Mesendoderm (in vitro differentiated cells): ENCODE measurements at regions not wholly inside any gene's neighbourhood (a gene's known extent, or its start where the extent isn't known, plus 50 kb on each side); places are given as distances from the start of the nearest gene placed in this dataset.

Experiments
- DNase-seq: peaks from one replicate; pipeline ENCODE4 v3.0.0; 2013
- H2AK5ac ChIP-seq: 2 replicates; pipeline ENCODE4 v1.6.1; 2013; ENCODE audit warnings: low read length, inconsistent platforms
- H2BK120ac ChIP-seq: 2 replicates; pipeline ENCODE4 v1.6.1; 2013; ENCODE audit warnings: low read depth, mild to moderate bottlenecking, low read length, moderate library complexity, mixed read lengths
- H2BK15ac ChIP-seq: replicated peaks from 2 replicates; pipeline ENCODE4 v1.6.1; 2013; ENCODE audit warnings: low read depth, mild to moderate bottlenecking, moderate library complexity
- H2BK5ac ChIP-seq: 2 replicates; pipeline ENCODE4 v1.6.1; 2013; ENCODE audit warnings: low read length, inconsistent platforms
- H3K18ac ChIP-seq: 2 replicates; pipeline ENCODE4 v1.6.1; 2013; ENCODE audit warnings: mild to moderate bottlenecking, low read length, mixed read lengths
- H3K23ac ChIP-seq: one replicate; pipeline ENCODE4 v1.6.1; 2013; ENCODE audit warnings: low read length
- H3K27ac ChIP-seq: 2 replicates; pipeline ENCODE4 v1.5.1; 2013; ENCODE audit warnings: low read depth, mild to moderate bottlenecking, inconsistent platforms, low read length, moderate library complexity
- H3K27me3 ChIP-seq: 2 replicates; pipeline ENCODE4 v1.6.1; 2013; ENCODE audit warnings: low read length, control low read depth, mild to moderate bottlenecking, inconsistent platforms; ENCODE audit not compliant: insufficient read depth, poor library complexity
- H3K36me3 ChIP-seq: 2 replicates; pipeline ENCODE4 v1.6.1; 2013; ENCODE audit warnings: low read length, inconsistent platforms; ENCODE audit not compliant: control insufficient read depth, insufficient read depth
- H3K4ac ChIP-seq: one replicate; pipeline ENCODE4 v1.6.1; 2013; ENCODE audit warnings: low read depth, mild to moderate bottlenecking, low read length, moderate library complexity
- H3K4me1 ChIP-seq: 2 replicates; pipeline ENCODE4 v1.6.1; 2013; ENCODE audit warnings: low read depth, low read length, inconsistent platforms; ENCODE audit not compliant: control insufficient read depth
- H3K4me2 ChIP-seq: 2 replicates; pipeline ENCODE4 v1.6.1; 2013; ENCODE audit warnings: low read length
- H3K4me3 ChIP-seq: 2 replicates; pipeline ENCODE4 v1.5.1; 2013; ENCODE audit warnings: mild to moderate bottlenecking, low read length
- H3K56ac ChIP-seq: one replicate; pipeline ENCODE4 v1.6.1; 2013; ENCODE audit warnings: low read length
- H3K79me1 ChIP-seq: 2 replicates; pipeline ENCODE4 v1.6.1; 2013; ENCODE audit warnings: low read length, inconsistent platforms
- H3K79me2 ChIP-seq: 2 replicates; pipeline ENCODE4 v1.6.1; 2013; ENCODE audit warnings: mild to moderate bottlenecking, low read length; ENCODE audit not compliant: control insufficient read depth, insufficient read depth
- H3K9ac ChIP-seq: 2 replicates; pipeline ENCODE4 v1.6.1; 2013; ENCODE audit warnings: low read length, inconsistent platforms
- H4K5ac ChIP-seq: one replicate; pipeline ENCODE4 v1.6.1; 2013; ENCODE audit warnings: low read length
- H4K8ac ChIP-seq: one replicate; pipeline ENCODE4 v1.6.1; 2013; ENCODE audit warnings: low read depth, mild to moderate bottlenecking, control low read depth, low read length, moderate library complexity
- WGBS: extraction: QIAGEN DNeasy Blood & Tissue Kit; methylation state at CpG from one replicate; pipeline ENCODE4 v1.1.7; 2013; ENCODE audit warnings: low lambda C conversion rate, missing lambda C conversion rate; ENCODE audit not compliant: insufficient coverage; ENCODE audit errors: extremely low coverage; 5-methylcytosine and 5-hydroxymethylcytosine counted together

DNA sequence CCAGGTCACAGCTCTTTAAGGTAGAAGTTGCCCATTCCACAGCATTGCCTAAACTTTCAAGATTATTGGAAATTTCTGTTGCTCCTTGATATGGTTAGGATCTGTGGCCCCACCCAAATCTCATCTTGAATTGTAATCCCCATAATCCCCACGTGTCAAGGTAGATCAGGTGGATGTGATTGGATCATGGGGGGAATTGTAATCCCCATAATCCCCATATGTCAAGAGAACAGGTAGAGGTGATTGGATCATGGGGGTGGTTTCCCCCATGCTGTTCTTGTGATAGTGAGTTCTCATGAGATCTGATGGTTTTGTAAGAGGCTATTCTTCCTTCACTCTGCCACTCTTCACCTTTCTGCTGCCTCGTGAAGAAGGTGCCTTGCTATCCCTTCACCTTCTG is 327.4 kb upstream of the MAP3K7 start:
- Histone ChIP-seq H3K79me2 (no peaks in the 10 kb centered on the region), H3K4me2 (no peak overlapping the region), H3K36me3 (no peaks in the 10 kb centered on the region), H3K4ac (no peak overlapping the region), H3K4me3 (no peak overlapping the region), H3K27ac (no peak overlapping the region), H3K23ac (no peak overlapping the region), H2BK120ac (no peak overlapping the region), H3K4me1 (no peaks in the 10 kb centered on the region), H3K79me1 (no peaks in the 10 kb centered on the region), H2BK5ac (no peak overlapping the region), H2AK5ac (no peak overlapping the region), H3K56ac (no peak overlapping the region), H4K8ac (no peak overlapping the region), H2BK15ac (no peak overlapping the region), H3K27me3 (no peaks in the 10 kb centered on the region), H4K5ac (no peak overlapping the region), H3K18ac (no peak overlapping the region), H3K9ac (no peak overlapping the region)
- no CpG with 5 or more reads among the region's 2 CpGs for WGBS
- no peak for DNase-seq

DNA sequence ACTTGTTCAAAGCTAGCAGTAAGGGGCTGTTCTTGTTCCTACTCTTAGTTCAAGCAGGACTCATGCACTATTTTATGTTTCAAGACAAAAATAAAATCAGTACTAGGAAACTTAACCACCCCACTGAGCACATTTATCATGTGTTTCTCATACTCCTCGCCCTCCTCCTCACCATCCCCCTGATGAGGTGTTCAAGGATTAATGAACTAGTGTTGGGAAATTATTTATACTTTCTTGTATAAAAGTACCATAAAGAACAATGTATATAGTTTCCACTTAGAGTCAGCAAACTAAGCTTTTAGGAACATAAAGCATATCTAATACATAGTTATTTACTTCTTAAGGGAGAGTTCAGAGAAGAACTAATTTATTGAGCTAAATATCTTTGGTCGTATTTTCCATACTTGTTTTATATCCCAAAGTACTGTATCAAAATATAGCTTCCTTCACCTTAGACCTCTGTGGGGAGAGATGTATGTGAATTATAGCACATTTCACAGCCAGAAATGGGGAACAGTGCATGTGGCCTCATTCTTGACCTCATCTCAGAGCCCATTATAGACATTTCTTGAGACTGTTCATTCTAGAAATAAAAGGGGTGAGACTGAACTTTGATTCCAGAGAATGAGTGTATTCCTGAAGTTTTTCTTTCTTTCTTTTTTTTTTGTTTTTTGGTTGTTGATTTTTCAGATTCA is 326.5 kb upstream of the MAP3K7 start:
- no peak for DNase-seq
- H3K4ac ChIP-seq, result no peak overlapping the region
- H4K5ac ChIP-seq, result no peak overlapping the region
- no peak overlapping the region for H2AK5ac ChIP-seq
- H4K8ac ChIP-seq, result no peak overlapping the region
- no peaks in the 10 kb centered on the region for H3K27me3 ChIP-seq
- no peak overlapping the region for H3K23ac ChIP-seq
- H2BK5ac ChIP-seq, result no peak overlapping the region
- no peaks in the 10 kb centered on the region for H3K79me2 ChIP-seq
- no peaks in the 10 kb centered on the region for H3K4me1 ChIP-seq
- no peak overlapping the region for H3K4me2 ChIP-seq
- no peaks in the 10 kb centered on the region for H3K79me1 ChIP-seq
- no peak overlapping the region for H3K4me3 ChIP-seq
- no peak overlapping the region for H2BK120ac ChIP-seq
- H2BK15ac ChIP-seq, result no peak overlapping the region
- H3K9ac ChIP-seq, result no peak overlapping the region
- H3K56ac ChIP-seq, result no peak overlapping the region
- no peak overlapping the region for H3K27ac ChIP-seq
- no peaks in the 10 kb centered on the region for H3K36me3 ChIP-seq
- no CpG with 5 or more reads among the region's 2 CpGs for WGBS
- H3K18ac ChIP-seq, result no peak overlapping the region

- no peak overlapping the region for H2AK5ac ChIP-seq
- H3K36me3 ChIP-seq, result no peaks in the 10 kb centered on the region
- no peak overlapping the region for H3K4ac ChIP-seq
- no peak overlapping the region for H3K4me3 ChIP-seq
- no peak overlapping the region for H4K8ac ChIP-seq
- no peaks in the 10 kb centered on the region for H3K79me2 ChIP-seq
- H3K79me1 ChIP-seq, result no peaks in the 10 kb centered on the region
- no peak overlapping the region for H3K4me2 ChIP-seq
- no peak overlapping the region for H3K23ac ChIP-seq
- no peak for DNase-seq
- H3K18ac ChIP-seq, result no peak overlapping the region
- no peak overlapping the region for H2BK120ac ChIP-seq
- H2BK15ac ChIP-seq, result no peak overlapping the region
- H4K5ac ChIP-seq, result no peak overlapping the region
- H3K56ac ChIP-seq, result no peak overlapping the region
- H2BK5ac ChIP-seq, result no peak overlapping the region
- no peak overlapping the region for H3K9ac ChIP-seq
- H3K27ac ChIP-seq, result no peak overlapping the region
- WGBS, result no CpG with 5 or more reads among the region's 1 CpG
- no peaks in the 10 kb centered on the region for H3K27me3 ChIP-seq
- no peaks in the 10 kb centered on the region for H3K4me1 ChIP-seq
Measured at GRCh38 chr6:90911642-90912041, 324.8 kb upstream of the MAP3K7 start.

DNA sequence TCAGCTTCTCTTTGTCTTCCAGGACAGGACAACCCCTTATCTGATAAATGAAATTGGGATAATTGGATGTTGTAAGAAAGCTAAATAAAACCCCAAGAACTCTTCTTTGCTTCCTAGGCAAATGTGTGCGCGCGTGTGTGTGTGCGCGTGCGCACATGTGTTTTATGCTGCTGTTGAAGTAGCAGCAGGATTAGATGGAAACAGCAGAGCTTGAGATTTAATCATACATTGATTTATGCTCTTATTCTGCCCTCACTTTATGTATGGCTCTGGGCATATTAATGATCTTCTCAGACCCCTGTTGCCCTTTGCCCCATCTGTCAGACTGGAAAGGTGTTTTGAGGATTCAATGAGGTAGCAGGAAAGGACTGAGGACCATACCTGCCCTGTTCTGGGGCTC is 324.0 kb upstream of the MAP3K7 start:
- Histone ChIP-seq H4K5ac (no peak overlapping the region), H3K23ac (no peak overlapping the region), H3K9ac (no peak overlapping the region), H3K27me3 (no peaks in the 10 kb centered on the region), H3K79me1 (no peaks in the 10 kb centered on the region), H2BK120ac (no peak overlapping the region), H3K56ac (no peak overlapping the region), H2BK15ac (no peak overlapping the region), H3K36me3 (no peaks in the 10 kb centered on the region), H3K18ac (no peak overlapping the region), H2AK5ac (no peak overlapping the region), H3K27ac (no peak overlapping the region), H3K4ac (no peak overlapping the region), H3K4me3 (no peak overlapping the region), H3K4me2 (no peak overlapping the region), H3K4me1 (no peaks in the 10 kb centered on the region), H4K8ac (no peak overlapping the region), H3K79me2 (no peaks in the 10 kb centered on the region), H2BK5ac (no peak overlapping the region)
- WGBS, result no CpG with 5 or more reads among the region's 6 CpGs
- DNase-seq, result no peak

- no peak overlapping the region for H3K23ac ChIP-seq
- no peak overlapping the region for H2BK15ac ChIP-seq
- no peak overlapping the region for H3K4ac ChIP-seq
- H3K27ac ChIP-seq, result no peak overlapping the region
- no peaks in the 10 kb centered on the region for H3K36me3 ChIP-seq
- no CpG with 5 or more reads among the region's 4 CpGs for WGBS
- no peaks in the 10 kb centered on the region for H3K4me1 ChIP-seq
- DNase-seq, result no peak
- no peak overlapping the region for H3K9ac ChIP-seq
- H3K79me1 ChIP-seq, result no peaks in the 10 kb centered on the region
- H3K4me2 ChIP-seq, result no peak overlapping the region
- no peak overlapping the region for H2BK120ac ChIP-seq
- H3K4me3 ChIP-seq, result no peak overlapping the region
- H3K18ac ChIP-seq, result no peak overlapping the region
- H2AK5ac ChIP-seq, result no peak overlapping the region
- no peak overlapping the region for H2BK5ac ChIP-seq
- no peak overlapping the region for H4K8ac ChIP-seq
- no peaks in the 10 kb centered on the region for H3K79me2 ChIP-seq
- H4K5ac ChIP-seq, result no peak overlapping the region
- no peaks in the 10 kb centered on the region for H3K27me3 ChIP-seq
- H3K56ac ChIP-seq, result no peak overlapping the region
Measured at GRCh38 chr6:90907931-90908655, 321.2 kb upstream of the MAP3K7 start.
